H9 (cell line): ENCODE measurements at regions not wholly inside any gene's neighbourhood (a gene's known extent, or its start where the extent isn't known, plus 50 kb on each side); places are given as distances from the start of the nearest gene placed in this dataset.

ENCODE experiments used
- DNase-seq: peaks from one replicate; pipeline ENCODE4 v3.0.0-alpha.2; 2017
- H2AFZ ChIP-seq: one replicate; pipeline ENCODE4 v1.6.1; 2013; ENCODE audit warnings: mild to moderate bottlenecking, low read length, control low read depth, moderate library complexity
- H2AK5ac ChIP-seq: 2 replicates; pipeline ENCODE4 v1.6.1; 2013; ENCODE audit warnings: low read length, control low read depth, mixed read lengths; ENCODE audit not compliant: insufficient read length
- H2BK120ac ChIP-seq: one replicate; pipeline ENCODE4 v1.6.1; 2013; ENCODE audit warnings: low read depth, mild to moderate bottlenecking, low read length, control low read depth, inconsistent platforms; ENCODE audit not compliant: poor library complexity, severe bottlenecking
- H2BK12ac ChIP-seq: 2 replicates; pipeline ENCODE4 v1.6.1; 2013; ENCODE audit warnings: low read length, control low read depth, mixed read lengths, low read depth; ENCODE audit not compliant: insufficient read length
- H2BK15ac ChIP-seq: 2 replicates; pipeline ENCODE4 v1.6.1; 2013; ENCODE audit warnings: low read depth, low read length, control low read depth
- H2BK20ac ChIP-seq: one replicate; pipeline ENCODE4 v1.6.1; 2013; ENCODE audit warnings: low read depth, mild to moderate bottlenecking, low read length, control low read depth, inconsistent platforms; ENCODE audit not compliant: poor library complexity, severe bottlenecking
- H2BK5ac ChIP-seq: 2 replicates; pipeline ENCODE4 v1.6.1; 2013; ENCODE audit warnings: low read length, control low read depth, mixed read lengths; ENCODE audit not compliant: insufficient read length
- H3K14ac ChIP-seq: 2 replicates; pipeline ENCODE4 v1.6.1; 2013; ENCODE audit warnings: low read length, control low read depth; ENCODE audit not compliant: insufficient read depth
- H3K18ac ChIP-seq: 2 replicates; pipeline ENCODE4 v1.6.1; 2013; ENCODE audit warnings: low read depth, mild to moderate bottlenecking, mixed read lengths, low read length, control low read depth; ENCODE audit not compliant: insufficient read length
- H3K23ac ChIP-seq: 2 replicates; pipeline ENCODE4 v1.6.1; 2013; ENCODE audit warnings: low read length, control low read depth, mixed read lengths, low read depth; ENCODE audit not compliant: insufficient read length
- H3K23me2 ChIP-seq: 2 replicates; pipeline ENCODE4 v1.6.1; 2013; ENCODE audit warnings: low read depth, mild to moderate bottlenecking, mixed read lengths, low read length, control low read depth; ENCODE audit not compliant: insufficient read length, poor library complexity, severe bottlenecking
- H3K27ac ChIP-seq: 2 replicates; pipeline ENCODE4 v1.5.1; 2013; ENCODE audit warnings: low read length, control low read depth, mixed read lengths, low read depth; ENCODE audit not compliant: insufficient read length
- H3K27me3 ChIP-seq: 2 replicates; pipeline ENCODE4 v1.6.1; 2013; ENCODE audit warnings: low read length, control low read depth, inconsistent platforms; ENCODE audit not compliant: insufficient read depth
- H3K4ac ChIP-seq: 2 replicates; pipeline ENCODE4 v1.6.1; 2013; ENCODE audit warnings: low read depth, mild to moderate bottlenecking, control low read depth, inconsistent platforms, low read length, moderate library complexity
- H3K4me1 ChIP-seq: 2 replicates; pipeline ENCODE4 v1.6.1; 2013; ENCODE audit warnings: low read length, control low read depth, inconsistent platforms; ENCODE audit not compliant: insufficient read depth
- H3K4me2 ChIP-seq: 2 replicates; pipeline ENCODE4 v1.6.1; 2013; ENCODE audit warnings: low read length, control low read depth, mixed read lengths; ENCODE audit not compliant: insufficient read length, insufficient read depth
- H3K56ac ChIP-seq: 2 replicates; pipeline ENCODE4 v1.6.1; 2013; ENCODE audit warnings: low read depth, mild to moderate bottlenecking, mixed read lengths, low read length, control low read depth; ENCODE audit not compliant: insufficient read length
- H3K79me1 ChIP-seq: 2 replicates; pipeline ENCODE4 v1.6.1; 2013; ENCODE audit warnings: low read depth, mild to moderate bottlenecking, moderate library complexity, low read length, control low read depth, inconsistent platforms; ENCODE audit not compliant: insufficient read depth, poor library complexity, severe bottlenecking
- H3K79me2 ChIP-seq: 2 replicates; pipeline ENCODE4 v1.6.1; 2013; ENCODE audit warnings: low read length, control low read depth, inconsistent platforms; ENCODE audit not compliant: insufficient read depth
- H3K9ac ChIP-seq: 2 replicates; pipeline ENCODE4 v1.6.1; 2013; ENCODE audit warnings: low read length, control low read depth, mixed read lengths; ENCODE audit not compliant: insufficient read length; ENCODE audit errors: extremely low read depth
- H3K9me3 ChIP-seq: one replicate; pipeline ENCODE4 v1.6.1; 2013; ENCODE audit warnings: low read depth, low read length, inconsistent platforms; ENCODE audit not compliant: control insufficient read depth
- H3T11ph ChIP-seq: one replicate; pipeline ENCODE4 v1.6.1; 2013; ENCODE audit warnings: mild to moderate bottlenecking, low read length, control low read depth, inconsistent platforms
- H4K20me1 ChIP-seq: one replicate; pipeline ENCODE4 v1.6.1; 2013; ENCODE audit not compliant: control insufficient read depth, insufficient read length, insufficient read depth
- H4K5ac ChIP-seq: 2 replicates; pipeline ENCODE4 v1.6.1; 2013; ENCODE audit warnings: low read depth, mild to moderate bottlenecking, mixed read lengths, low read length, control low read depth; ENCODE audit not compliant: insufficient read length
- H4K8ac ChIP-seq: replicated peaks from 2 replicates; pipeline ENCODE4 v1.6.1; 2013; ENCODE audit warnings: low read length, control low read depth, mixed read lengths, low read depth; ENCODE audit not compliant: insufficient read length
- H4K91ac ChIP-seq: 2 replicates; pipeline ENCODE4 v1.6.1; 2013; ENCODE audit warnings: low read depth, mild to moderate bottlenecking, moderate library complexity, mixed read lengths, low read length, control low read depth; ENCODE audit not compliant: insufficient read length
- H3K27ac Mint-ChIP-seq, 3 experiments: 2 replicates in 2 of 3; 3 replicates in 1 of 3; pipeline ENCODE4 v1.8.0; 2020 to 2021; ENCODE audit warnings: mixed read lengths in 3 of 3, mild to moderate bottlenecking in 1 of 3, moderate library complexity in 1 of 3
- H3K27me3 Mint-ChIP-seq: 2 replicates; pipeline ENCODE4 v1.8.0; 2021; ENCODE audit warnings: low read depth, mild to moderate bottlenecking, moderate library complexity, mixed read lengths
- H3K36me3 Mint-ChIP-seq, 3 experiments: 2 replicates in 2 of 3; 3 replicates in 1 of 3; pipeline ENCODE4 v1.8.0; 2020 to 2021; ENCODE audit warnings: low read depth in 3 of 3, mixed read lengths in 3 of 3; ENCODE audit not compliant: insufficient read depth in 1 of 3
- H3K4me1 Mint-ChIP-seq, 2 experiments: 2 replicates each; pipeline ENCODE4 v1.8.0; 2020; ENCODE audit warnings: mixed read lengths in 2 of 2
- H3K4me3 Mint-ChIP-seq, 2 experiments: 2 replicates in 1 of 2; 3 replicates in 1 of 2; pipeline ENCODE4 v1.8.0; 2020 to 2021; ENCODE audit warnings: mild to moderate bottlenecking in 2 of 2, mixed read lengths in 2 of 2, moderate library complexity in 1 of 2
- H3K9me3 Mint-ChIP-seq, 2 experiments: 2 replicates in 1 of 2; 3 replicates in 1 of 2; pipeline ENCODE4 v1.8.0; 2020; ENCODE audit warnings: mild to moderate bottlenecking in 2 of 2, mixed read lengths in 2 of 2, moderate library complexity in 1 of 2
- CTCF ChIP-seq: fragments of 200-600 bp; sonication (generic); conservative IDR thresholded peaks from 3 replicates; pipeline ENCODE4 v1.8.0; 2021; ENCODE audit warnings: antibody characterized with exemption, mild to moderate bottlenecking
- WGBS: extraction: QIAGEN DNeasy Blood & Tissue Kit; methylation state at CpG from one replicate; pipeline ENCODE4 v1.1.7; 2013; ENCODE audit warnings: missing lambda C conversion rate, low lambda C conversion rate, mixed read lengths; ENCODE audit not compliant: insufficient read length; ENCODE audit errors: extremely low coverage; 5-methylcytosine and 5-hydroxymethylcytosine counted together

DNA sequence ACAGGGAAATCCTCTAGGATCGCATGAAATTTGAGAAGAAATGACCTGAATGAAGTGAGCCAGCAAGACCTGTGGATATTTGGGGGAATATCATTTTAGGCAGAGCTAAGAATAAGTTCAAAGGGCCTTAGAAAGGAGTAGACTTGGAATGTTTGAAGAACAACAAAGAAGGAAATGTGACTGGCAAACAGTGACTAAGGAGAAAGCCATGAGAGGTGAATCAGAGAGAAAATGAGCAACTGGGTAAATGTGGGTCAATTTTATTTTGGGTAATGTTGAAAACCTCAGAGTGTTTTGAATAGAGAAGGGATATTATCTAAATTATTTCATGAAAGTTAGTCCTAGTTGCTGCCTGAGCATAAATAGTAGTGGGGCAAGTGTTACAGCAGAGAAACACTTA lies 672.8 kb downstream of the LMO4 start:
- H3K27me3 ChIP-seq, result no peaks in the 10 kb centered on the region
- H3K79me2 ChIP-seq, result no peaks in the 10 kb centered on the region
- H3K23ac ChIP-seq, result no peak overlapping the region
- H4K91ac ChIP-seq, result no peak overlapping the region
- peak overlapping the region; percentile 73 for H2AFZ ChIP-seq
- no peak overlapping the region for H3K4me2 ChIP-seq
- no peak overlapping the region for H3T11ph ChIP-seq
- no peaks in the 10 kb centered on the region for H3K4me1 ChIP-seq
- H2AK5ac ChIP-seq, result no peak overlapping the region
- no peak overlapping the region for H3K18ac ChIP-seq
- no peak overlapping the region for H4K5ac ChIP-seq
- no peak overlapping the region for H3K56ac ChIP-seq
- Mint-ChIP-seq H3K27ac (no peak overlapping the region), H3K4me1 (no peaks in the 10 kb centered on the region; a peak in 1 of 4 replicates), H3K4me3 (no peak overlapping the region), H3K36me3 (no peaks in the 10 kb centered on the region), H3K27me3 (no peaks in the 10 kb centered on the region), H3K9me3 (no peaks in the 10 kb centered on the region)
- no peak for DNase-seq
- H3K14ac ChIP-seq, result no peak overlapping the region
- no CpG with 5 or more reads among the region's 1 CpG for WGBS
- H4K8ac ChIP-seq, result no peak overlapping the region
- H2BK20ac ChIP-seq, result no peak overlapping the region
- no peaks in the 10 kb centered on the region for H3K23me2 ChIP-seq
- H2BK5ac ChIP-seq, result no peak overlapping the region
- H2BK12ac ChIP-seq, result no peak overlapping the region
- no peak overlapping the region for H2BK120ac ChIP-seq
- H2BK15ac ChIP-seq, result no peak overlapping the region
- H3K9me3 ChIP-seq, result no peaks in the 10 kb centered on the region
- no peaks in the 10 kb centered on the region for H3K79me1 ChIP-seq
- H3K4ac ChIP-seq, result no peak overlapping the region
- no peak overlapping the region for H3K9ac ChIP-seq
- H3K27ac ChIP-seq, result no peak overlapping the region
- TF ChIP-seq CTCF, result no peak
- no peaks in the 10 kb centered on the region for H4K20me1 ChIP-seq
